Cardiac muscle cell (in vitro differentiated cells and primary cell): ENCODE measurements at regions not wholly inside any gene's neighbourhood (a gene's known extent, or its start where the extent isn't known, plus 50 kb on each side); places are given as distances from the start of the nearest gene placed in this dataset.

Source experiments
- DNase-seq, 2 donors: peaks; one replicate each; pipeline versions ENCODE4 v3.0.0 to v3.0.0-alpha.2; 2010 to 2017; ENCODE audit warnings: low read depth in 1 of 2, low spot score in 1 of 2
- H3K27ac ChIP-seq: fragments of 200-600 bp; sonication (generic); 2 replicates; pipeline ENCODE4 v1.5.1; 2016
- H3K27me3 ChIP-seq: fragments of 200-600 bp; sonication (generic); 2 replicates; pipeline ENCODE4 v1.6.0; 2016; ENCODE audit warnings: control low read depth
- H3K36me3 ChIP-seq: fragments of 200-600 bp; sonication (generic); 2 replicates; pipeline ENCODE4 v1.5.1; 2016; ENCODE audit warnings: control low read depth
- H3K4me1 ChIP-seq: fragments of 200-600 bp; sonication (generic); 2 replicates; pipeline ENCODE4 v1.8.1; 2017; ENCODE audit warnings: low read depth, mild to moderate bottlenecking, mixed run types
- H3K4me3 ChIP-seq: fragments of 200-600 bp; sonication (generic); 2 replicates; pipeline ENCODE4 v1.5.1; 2016; ENCODE audit warnings: mild to moderate bottlenecking
- H3K9me3 ChIP-seq: fragments of 200-600 bp; sonication (generic); 2 replicates; pipeline ENCODE4 v1.5.1; 2017; ENCODE audit warnings: low read depth, mild to moderate bottlenecking, control low read depth
- TF ChIP-seq, protein P1 (sequence below): IDR thresholded peaks from 2 replicates; pipeline ENCODE4 v1.5.1; 2012; ENCODE audit warnings: low read depth, mild to moderate bottlenecking, low read length

DNA sequence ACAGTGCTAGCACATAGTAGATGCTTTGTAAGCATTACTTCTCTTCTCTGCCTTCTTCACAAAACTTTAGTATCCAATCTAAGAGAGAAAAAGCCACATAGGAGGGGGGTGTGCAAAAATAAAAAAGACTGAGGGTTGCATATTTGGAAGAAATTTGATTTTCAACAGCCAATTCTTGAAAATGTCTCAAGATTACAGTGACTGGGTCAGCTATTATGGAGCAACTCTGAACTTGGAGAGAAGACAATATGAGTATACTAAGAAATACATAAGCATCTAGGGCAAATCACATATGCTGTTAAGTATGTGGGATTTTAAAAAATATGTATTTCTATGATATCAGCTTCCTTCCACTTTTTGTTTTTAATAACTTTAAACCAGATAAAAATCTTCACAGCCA lies 196.6 kb upstream of the GOLIM4 start:
- H3K4me3 ChIP-seq = no peak overlapping the region
- H3K36me3 ChIP-seq = no peaks in the 10 kb centered on the region
- DNase-seq = no peak
- H3K27ac ChIP-seq = no peak overlapping the region
- peaks cover 30% of the 10 kb centered on the region for H3K4me1 ChIP-seq
- no peaks in the 10 kb centered on the region for H3K27me3 ChIP-seq
- no peaks in the 10 kb centered on the region for H3K9me3 ChIP-seq
- TF ChIP-seq, protein P1, sequence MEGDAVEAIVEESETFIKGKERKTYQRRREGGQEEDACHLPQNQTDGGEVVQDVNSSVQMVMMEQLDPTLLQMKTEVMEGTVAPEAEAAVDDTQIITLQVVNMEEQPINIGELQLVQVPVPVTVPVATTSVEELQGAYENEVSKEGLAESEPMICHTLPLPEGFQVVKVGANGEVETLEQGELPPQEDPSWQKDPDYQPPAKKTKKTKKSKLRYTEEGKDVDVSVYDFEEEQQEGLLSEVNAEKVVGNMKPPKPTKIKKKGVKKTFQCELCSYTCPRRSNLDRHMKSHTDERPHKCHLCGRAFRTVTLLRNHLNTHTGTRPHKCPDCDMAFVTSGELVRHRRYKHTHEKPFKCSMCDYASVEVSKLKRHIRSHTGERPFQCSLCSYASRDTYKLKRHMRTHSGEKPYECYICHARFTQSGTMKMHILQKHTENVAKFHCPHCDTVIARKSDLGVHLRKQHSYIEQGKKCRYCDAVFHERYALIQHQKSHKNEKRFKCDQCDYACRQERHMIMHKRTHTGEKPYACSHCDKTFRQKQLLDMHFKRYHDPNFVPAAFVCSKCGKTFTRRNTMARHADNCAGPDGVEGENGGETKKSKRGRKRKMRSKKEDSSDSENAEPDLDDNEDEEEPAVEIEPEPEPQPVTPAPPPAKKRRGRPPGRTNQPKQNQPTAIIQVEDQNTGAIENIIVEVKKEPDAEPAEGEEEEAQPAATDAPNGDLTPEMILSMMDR = no peak

DNA sequence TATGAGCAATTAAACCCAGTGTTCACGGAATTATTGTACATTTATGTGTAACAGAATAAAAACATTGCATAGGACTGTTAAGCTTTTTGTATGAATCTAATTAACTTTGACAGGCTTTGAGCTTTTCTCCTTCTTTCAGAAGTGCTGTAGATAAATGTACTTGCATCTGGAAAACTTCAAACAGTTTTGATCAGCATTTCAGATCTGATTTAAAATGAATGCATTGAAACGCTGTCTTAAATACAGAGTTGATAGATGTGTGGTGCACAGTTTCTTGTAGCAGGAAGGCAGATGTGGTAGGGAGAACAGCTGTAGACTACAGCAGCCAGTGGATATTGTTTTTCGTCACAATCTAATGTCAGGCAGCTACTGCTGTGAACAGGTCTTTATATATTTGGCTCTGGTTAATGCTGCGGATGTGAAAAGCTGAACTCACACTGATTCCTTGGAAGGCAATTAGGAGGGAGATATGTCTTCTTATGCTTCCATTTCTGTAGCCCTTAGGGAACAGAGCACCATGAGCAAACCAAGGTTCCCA lies 193.8 kb upstream of the GOLIM4 start:
- no peaks in the 10 kb centered on the region for H3K36me3 ChIP-seq
- no peaks in the 10 kb centered on the region for H3K9me3 ChIP-seq
- no peak overlapping the region for H3K4me3 ChIP-seq
- H3K27me3 ChIP-seq = no peaks in the 10 kb centered on the region
- H3K4me1 ChIP-seq = peaks cover 30% of the 10 kb centered on the region
- peak in 1 of 2 donors; percentile 36 for DNase-seq
- TF ChIP-seq, protein P1 = no peak
- peak overlapping the region; percentile 25 for H3K27ac ChIP-seq

DNA sequence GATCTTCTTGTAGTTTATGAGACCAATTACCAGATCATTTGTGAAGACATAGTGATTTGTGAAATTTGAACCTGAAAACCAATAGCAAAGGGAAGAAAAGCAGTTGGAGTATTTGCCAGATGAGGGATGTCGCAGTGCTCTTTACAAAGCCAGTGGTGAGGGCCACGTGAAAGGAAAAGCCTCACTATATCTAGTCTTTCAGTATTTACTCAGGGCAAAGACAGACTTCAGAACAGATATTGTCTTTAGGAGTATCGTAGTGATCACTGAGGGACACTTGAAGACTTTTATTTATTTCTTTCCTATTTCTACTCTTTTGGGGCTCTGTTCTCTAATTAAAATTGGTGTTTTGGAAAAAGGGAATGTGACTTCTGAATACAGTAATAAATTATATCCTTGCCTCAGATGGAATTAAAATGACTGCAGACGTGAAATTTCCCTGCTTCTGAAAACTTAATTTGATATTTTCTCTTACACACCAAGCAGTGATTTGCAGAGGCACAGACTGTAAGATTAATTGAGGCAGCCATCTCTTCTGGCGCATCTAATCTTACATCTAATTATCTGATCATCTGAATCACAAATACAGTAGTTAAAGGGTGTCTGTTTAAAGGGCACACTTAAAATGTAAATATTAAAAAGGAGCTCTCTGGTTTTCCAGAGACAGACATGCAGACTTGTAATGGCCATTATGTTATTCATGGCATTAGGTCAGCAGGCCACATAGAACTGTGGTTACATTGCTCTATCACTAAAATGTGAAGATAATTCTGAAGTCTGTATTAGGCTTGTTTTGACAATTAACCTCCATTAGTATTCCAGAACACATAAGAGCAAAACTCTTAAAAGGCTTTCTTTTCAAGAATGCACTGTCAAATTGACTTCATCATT lies 193.0 kb upstream of the GOLIM4 start:
- Histone ChIP-seq H3K4me1 (peaks cover 30% of the 10 kb centered on the region), H3K4me3 (no peak overlapping the region), H3K36me3 (no peaks in the 10 kb centered on the region), H3K27ac (peak overlapping the region; percentile 52), H3K27me3 (no peaks in the 10 kb centered on the region), H3K9me3 (no peaks in the 10 kb centered on the region)
- TF ChIP-seq, protein P1 = no peak
- no peak for DNase-seq

DNA sequence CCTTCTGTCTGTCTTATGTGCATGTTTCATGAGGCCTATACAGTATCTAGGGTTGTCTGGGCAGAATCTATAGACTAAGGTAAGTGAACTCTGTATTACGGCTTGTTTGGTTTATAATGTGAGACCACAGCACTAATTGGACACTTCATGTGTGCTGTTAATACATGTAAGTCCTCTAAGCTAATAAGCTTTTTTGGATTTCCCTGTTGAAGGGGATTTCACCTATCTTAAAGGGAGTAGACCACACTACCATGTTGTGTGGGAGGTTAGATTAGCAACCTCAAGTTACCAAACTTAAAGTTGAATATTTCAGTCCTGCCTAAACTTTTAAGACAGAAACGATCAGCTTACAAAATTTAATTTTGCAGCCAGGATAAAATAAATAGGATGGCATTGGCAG lies 189.8 kb upstream of the GOLIM4 start:
- TF ChIP-seq, protein P1 = no peak
- Histone ChIP-seq H3K4me1 (peaks cover 31% of the 10 kb centered on the region), H3K4me3 (no peak overlapping the region), H3K27me3 (no peaks in the 10 kb centered on the region), H3K27ac (no peak overlapping the region), H3K9me3 (no peaks in the 10 kb centered on the region), H3K36me3 (no peaks in the 10 kb centered on the region)
- DNase-seq = no peak

DNA sequence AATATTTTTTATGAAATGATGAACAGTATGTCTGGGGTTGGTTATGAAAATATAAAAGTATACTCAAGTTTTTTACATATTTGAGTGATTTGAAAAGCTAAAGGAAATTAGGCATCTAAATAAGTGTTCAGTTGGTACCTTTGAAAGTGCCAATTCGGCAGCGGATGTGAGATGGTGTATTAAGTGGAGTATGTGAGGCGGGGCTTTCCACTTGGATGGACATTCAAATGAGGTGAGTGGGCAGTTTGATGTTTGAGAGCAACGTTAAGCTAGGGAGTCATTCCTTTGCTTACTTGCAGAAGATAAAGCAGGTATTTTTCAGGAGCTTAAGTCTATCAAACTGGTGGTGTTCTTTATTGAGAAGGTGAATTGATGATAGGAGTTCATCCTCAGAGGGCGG lies 189.0 kb upstream of the GOLIM4 start:
- TF ChIP-seq, protein P1 = no peak
- Histone ChIP-seq H3K9me3 (no peaks in the 10 kb centered on the region), H3K4me1 (peaks cover 27% of the 10 kb centered on the region)

More for the DNA sequence above, 189.0 kb upstream of the GOLIM4 start:
- Histone ChIP-seq H3K27me3 (no peaks in the 10 kb centered on the region), H3K36me3 (no peaks in the 10 kb centered on the region), H3K27ac (no peak overlapping the region), H3K4me3 (no peak overlapping the region)
- no peak for DNase-seq
